ENCODE measurements at regions not wholly inside any gene's neighbourhood (a gene's known extent, or its start where the extent isn't known, plus 50 kb on each side); places are given as distances from the start of the nearest gene placed in this dataset.

DNA sequence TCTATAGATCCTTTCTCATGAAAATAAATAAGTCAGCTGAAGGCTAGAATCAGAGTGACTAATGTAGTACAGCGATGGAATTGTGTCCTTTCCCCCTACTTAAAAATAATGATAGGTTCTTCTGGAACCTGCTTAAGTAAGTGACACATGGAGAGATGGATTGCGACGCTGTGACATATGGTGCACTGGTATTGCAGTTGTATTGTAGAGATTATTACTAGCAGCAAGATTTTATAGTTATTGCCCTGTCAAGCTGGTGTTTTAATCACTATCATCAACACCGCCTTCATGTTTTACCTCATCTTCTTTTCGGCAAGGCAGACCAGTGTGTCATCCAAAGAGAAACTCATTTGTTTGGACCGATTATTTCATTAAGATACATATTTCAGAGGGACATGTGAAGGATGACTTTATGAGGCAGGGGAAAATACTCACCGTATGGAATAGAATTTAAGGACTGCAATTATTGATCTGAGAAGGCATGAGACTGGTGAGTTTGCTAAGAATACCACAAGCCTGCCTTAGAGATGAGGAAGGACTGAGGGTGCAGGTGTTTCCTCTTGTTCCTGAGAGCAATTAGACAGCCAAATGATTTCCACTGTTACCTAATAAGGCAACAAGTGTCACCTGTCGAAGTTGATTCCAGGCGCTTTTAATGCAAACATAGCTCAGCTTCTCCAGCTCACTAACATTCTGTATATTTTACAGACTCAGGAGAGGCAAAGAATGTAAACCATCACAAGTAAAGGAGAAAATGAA, 1855.5 kb downstream of the MAT2B start:
- no peak overlapping the region for H3K4me3 ChIP-seq (ENCODE audit: low read depth, low read length)
- TF ChIP-seq, protein P1, sequence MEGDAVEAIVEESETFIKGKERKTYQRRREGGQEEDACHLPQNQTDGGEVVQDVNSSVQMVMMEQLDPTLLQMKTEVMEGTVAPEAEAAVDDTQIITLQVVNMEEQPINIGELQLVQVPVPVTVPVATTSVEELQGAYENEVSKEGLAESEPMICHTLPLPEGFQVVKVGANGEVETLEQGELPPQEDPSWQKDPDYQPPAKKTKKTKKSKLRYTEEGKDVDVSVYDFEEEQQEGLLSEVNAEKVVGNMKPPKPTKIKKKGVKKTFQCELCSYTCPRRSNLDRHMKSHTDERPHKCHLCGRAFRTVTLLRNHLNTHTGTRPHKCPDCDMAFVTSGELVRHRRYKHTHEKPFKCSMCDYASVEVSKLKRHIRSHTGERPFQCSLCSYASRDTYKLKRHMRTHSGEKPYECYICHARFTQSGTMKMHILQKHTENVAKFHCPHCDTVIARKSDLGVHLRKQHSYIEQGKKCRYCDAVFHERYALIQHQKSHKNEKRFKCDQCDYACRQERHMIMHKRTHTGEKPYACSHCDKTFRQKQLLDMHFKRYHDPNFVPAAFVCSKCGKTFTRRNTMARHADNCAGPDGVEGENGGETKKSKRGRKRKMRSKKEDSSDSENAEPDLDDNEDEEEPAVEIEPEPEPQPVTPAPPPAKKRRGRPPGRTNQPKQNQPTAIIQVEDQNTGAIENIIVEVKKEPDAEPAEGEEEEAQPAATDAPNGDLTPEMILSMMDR (IDR thresholded peaks at IDR 0.05; ENCODE audit: borderline replicate concordance, insufficient read depth, low read depth, low read length), result no peak

DNA sequence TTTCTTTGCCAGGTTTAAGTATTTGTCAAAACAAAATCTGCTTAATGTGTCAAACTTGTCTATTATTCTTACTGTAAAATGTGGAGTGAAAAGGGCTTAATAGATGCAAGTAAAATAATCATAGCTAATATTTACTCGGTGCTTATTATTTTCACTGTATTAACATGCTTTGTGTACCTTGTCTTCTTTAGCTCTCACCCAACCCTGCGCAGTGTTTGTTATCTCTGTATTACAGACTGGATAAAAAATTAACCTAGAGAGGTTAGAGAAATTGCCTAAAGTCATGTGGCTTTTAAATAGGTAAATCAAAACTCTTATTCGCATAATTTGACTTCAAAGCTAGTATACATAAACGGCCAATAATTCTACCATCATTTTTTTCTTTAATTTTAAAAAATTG, 1864.8 kb downstream of the MAT2B start:
- TF ChIP-seq, protein P1 (IDR thresholded peaks at IDR 0.05; ENCODE audit: borderline replicate concordance, insufficient read depth, low read depth, low read length), result no peak
- no peak overlapping the region for H3K4me3 ChIP-seq (ENCODE audit: low read depth, low read length)

DNA sequence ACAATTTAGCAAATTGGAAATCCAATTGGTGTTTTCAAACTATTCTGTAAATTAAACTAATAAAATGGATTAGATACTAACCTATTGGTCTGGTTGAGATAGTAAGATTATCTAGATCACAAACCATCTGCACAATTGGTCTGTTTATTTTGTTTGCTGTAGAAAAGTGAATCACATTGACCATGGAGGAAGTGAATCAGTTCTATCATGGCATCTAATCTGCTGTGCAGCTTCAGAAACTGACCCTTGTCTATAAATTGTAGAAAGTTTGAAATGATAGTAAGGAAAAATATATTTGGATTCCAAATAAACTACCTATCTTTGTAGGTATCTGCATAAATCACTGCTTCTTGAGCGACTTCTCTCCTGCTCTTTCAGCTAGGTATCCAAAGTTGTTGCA, 1865.4 kb downstream of the MAT2B start:
- TF ChIP-seq, protein P1 (IDR thresholded peaks at IDR 0.05; ENCODE audit: borderline replicate concordance, insufficient read depth, low read depth, low read length), result no peak
- H3K4me3 ChIP-seq (ENCODE audit: low read depth, low read length), result no peak overlapping the region

DNA sequence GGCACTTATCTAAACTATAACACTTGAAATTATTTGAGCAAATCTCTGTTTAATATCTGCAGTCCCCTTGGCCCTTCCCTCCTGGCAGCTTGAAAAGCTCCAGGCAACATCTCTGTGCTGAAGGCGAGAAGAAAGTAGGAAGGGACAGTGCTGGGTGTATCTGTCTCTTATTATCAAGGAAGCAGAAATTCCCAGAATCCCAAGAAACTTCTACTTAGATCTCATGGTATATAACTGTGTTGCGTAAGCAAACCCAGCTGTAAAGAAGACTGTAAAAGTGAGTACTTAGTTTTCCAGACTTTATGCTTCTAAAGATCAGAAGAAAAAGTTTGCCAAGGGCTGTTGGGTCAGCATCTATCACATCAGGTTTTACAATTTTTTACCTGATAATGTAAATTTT, 1869.8 kb downstream of the MAT2B start:
- H3K4me3 ChIP-seq (ENCODE audit: low read depth, low read length), result no peak overlapping the region

DNA sequence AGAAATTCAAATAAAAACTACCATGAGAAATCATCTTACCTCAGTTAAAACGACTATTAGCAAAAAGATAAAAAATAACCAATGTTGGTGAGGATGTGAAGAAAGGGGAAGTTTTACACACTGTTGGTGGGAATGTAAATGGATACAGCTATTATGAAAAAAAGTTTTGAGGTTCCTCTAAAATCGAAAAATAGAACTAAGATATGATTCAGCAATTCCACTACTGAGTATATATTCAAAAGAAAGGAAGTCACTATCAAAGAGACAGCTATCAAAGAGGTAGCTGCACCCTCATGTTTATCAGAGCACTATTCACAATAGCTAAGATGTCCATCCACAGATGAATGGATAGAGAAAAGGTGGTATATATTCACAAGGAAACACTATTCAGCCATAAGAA, 1888.4 kb downstream of the MAT2B start:
- TF ChIP-seq, protein P1 (IDR thresholded peaks at IDR 0.05; ENCODE audit: borderline replicate concordance, insufficient read depth, low read depth, low read length), result no peak
- no peak overlapping the region for H3K4me3 ChIP-seq (ENCODE audit: low read depth, low read length)

More for the DNA sequence above, 1869.8 kb downstream of the MAT2B start:
- TF ChIP-seq, protein P1 (IDR thresholded peaks at IDR 0.05; ENCODE audit: borderline replicate concordance, insufficient read depth, low read depth, low read length), result no peak

DNA sequence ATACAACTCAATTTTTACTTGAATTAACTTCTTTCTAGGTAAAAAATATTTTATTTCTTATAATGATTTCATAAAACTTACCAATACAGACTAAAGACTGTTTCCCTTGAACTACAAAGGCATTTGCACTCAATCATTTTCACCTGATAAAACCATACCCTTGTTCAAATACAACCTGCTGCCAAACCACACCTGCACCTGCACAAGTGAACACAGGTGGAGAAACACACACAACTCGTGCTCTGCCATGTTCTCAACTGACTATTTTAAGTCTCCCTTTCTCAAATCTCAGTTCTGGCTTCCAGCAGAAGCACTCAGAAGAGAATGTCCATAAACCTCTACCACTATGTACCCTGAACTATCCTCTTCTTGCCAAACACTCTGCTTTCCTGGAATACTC, 1892.1 kb downstream of the MAT2B start:
- H3K4me3 ChIP-seq (ENCODE audit: low read depth, low read length), result no peak overlapping the region
- TF ChIP-seq, protein P1 (IDR thresholded peaks at IDR 0.05; ENCODE audit: borderline replicate concordance, insufficient read depth, low read depth, low read length), result no peak

DNA sequence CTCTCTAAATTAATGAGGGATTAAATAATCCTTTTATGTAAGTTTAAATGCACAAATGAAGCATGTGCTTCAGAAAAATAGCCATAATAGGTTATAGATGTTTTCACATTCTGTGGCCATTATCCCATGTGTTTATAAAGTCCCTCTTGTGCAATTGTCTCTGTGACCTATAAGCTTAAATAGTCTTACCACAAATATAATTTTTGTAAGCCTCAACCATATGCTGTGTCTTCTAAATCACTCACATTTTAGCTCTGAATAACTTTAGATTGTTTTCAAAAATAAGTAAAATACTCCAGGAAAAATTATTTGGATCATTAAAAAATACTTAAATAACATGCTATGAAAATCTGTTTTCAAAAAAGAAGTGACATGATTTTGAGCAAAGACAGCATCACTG, 1894.7 kb downstream of the MAT2B start:
- TF ChIP-seq, protein P1 (IDR thresholded peaks at IDR 0.05; ENCODE audit: borderline replicate concordance, insufficient read depth, low read depth, low read length), result no peak
- H3K4me3 ChIP-seq (ENCODE audit: low read depth, low read length), result no peak overlapping the region

Data from GM12875 (cell line).